Astrocyte of the hippocampus (primary cell): ENCODE measurements at regions not wholly inside any gene's neighbourhood (a gene's known extent, or its start where the extent isn't known, plus 50 kb on each side); places are given as distances from the start of the nearest gene placed in this dataset.

Experiments
- DNase-seq: peaks from one replicate; pipeline ENCODE4 v3.0.0; 2011; ENCODE audit warnings: low read depth, low spot score

DNA sequence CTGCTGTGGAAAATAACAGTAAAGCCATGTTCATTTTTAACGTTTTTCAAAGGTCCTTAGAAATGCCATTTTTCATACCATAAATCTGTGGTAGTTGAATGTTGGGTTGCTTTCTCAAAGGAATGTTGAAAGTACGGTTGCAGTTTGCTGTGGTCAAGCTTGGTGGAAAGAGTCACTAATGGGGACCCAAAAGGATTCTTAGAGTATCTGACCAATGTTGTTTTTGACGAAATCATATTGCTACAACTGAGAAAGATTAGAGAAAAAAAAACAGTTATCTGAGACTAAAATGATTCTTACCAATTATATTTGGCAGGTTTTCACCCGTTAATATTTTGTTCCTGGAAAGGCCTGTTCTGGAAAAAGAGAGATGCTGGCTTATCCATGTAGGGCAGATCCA, 439.5 kb upstream of the ETAA1 start:
- DNase-seq: no peak

DNA sequence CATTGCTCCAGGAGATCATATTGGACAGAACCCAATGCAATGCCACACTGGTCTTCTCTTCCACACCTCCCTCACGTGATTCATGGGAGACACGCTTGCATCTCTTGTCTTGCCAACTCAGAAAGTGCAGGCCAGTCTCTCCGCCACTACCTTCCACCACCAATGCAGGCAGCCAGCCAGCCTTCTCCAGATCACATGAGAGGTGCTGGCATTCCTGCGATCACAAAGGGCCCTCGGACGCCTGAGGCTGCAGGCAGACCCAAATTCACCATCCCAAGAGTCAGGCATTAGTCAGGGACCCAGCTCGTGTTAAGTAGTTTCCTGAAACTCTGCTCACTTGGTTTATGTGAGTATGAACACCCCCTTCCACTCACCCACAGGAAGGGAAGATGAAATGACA, 437.0 kb upstream of the ETAA1 start:
- DNase-seq: no peak

DNA sequence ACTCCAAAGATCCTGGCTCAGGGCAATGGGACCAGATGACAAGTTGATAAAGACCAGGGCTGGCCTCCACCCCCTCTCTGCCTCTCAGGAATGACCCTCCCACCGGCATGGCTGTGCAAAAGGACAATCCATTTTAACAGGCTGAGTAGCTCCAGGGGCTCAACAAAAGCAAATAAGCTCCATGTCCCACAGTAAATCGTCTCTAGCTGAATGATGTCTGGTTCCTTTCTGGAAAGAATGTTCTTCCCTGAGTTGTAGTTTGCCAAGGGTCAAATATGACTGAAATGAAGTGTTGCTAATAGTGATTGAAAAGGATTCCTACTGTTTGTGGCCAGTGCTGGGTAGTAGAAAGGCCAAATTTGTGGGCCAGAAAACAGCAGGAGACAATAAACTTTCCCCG, 434.4 kb upstream of the ETAA1 start:
- DNase-seq: no peak

DNA sequence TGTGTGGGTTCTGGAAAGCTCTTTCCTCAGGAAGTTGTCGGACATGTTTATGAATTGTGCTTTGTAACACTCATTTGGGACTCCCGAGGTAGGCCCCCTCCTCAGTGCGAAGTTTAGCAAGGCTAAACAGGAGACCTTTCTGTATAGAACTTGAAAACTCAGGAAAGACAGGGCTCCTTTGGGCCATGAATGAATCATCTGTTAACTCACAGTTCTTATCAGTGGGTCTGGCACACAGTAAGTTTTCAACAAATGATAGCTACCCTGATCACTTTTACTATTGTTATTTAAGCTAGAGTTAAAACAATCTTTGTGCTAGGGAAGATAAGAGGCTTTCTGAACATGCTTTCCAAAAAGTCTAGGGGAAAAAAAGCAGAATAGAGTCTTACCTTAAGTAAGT, 430.5 kb upstream of the ETAA1 start:
- no peak for DNase-seq

DNA sequence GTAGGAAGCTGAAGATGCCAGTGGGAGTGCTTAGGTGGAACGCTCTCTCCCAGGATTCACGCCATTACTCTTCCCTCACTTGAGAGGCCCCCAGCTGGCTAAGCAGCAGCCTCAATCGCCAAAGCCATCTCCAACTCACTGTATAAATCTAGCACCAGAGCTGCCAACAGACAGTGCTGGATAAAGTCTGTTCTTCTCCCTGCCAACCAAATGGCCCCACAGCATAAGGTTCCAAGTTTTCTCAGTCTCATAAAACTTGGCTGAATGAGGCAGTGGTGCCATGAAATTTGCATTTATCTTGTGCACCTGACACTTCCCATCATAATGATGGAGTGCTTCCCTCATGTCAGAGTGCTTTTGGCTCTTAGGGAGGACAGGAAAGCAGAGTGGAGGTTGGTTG, 428.2 kb upstream of the ETAA1 start:
- no peak for DNase-seq

DNA sequence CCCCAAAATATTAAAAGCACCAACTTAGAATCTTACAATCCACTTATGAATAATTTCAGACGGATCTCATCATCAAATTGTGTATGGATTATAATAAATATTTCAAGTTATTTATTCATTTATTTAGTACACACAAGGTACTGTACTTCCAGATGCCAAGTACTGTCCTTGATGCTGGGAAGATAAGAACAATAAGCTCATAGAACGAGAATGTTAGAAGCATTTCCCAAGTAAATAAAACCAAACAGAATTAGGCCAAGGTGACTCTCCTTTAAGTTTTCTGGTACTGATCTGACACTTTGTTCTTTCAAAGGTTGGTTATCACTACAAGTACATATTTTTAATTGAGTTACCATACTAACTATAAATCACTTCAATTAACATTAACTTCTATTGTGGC, 416.1 kb upstream of the ETAA1 start:
- no peak for DNase-seq

DNA sequence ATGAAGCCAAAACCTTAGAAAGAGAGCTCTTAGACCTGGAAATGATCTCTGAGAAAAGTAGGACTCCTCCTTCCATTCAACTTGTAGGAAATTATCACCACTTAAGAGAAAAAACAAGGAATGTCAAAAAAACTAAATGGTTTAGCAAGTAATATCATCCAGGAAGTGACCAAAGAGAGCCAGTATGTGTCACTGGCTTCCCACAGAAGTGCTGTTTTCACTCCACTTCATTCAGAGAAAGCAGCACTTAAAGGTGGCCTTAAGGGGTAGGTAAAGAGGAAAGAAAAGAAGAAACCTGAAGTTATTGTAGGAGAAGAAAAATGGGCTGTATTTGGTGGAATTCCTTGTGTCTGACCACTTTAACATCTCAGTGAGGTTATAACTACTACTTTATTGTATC, 414.4 kb upstream of the ETAA1 start:
- no peak for DNase-seq

DNA sequence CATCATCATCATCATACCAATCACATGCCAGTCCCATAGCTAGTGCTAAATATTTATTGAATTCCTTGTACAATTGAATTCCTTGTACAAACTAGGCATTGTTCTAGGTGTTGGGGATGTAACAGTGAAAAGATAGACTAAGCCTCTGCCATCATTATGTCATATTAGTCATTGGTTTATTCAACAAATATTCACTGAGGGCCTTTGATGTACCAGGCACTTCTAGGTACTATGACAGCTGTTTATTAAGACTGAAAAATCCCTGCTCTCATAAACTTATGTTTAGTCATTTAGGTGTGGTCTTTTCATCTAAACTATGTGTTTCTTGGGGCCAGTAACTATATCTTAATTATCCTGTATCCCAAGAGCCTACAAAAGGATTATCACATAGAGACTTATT, 412.3 kb upstream of the ETAA1 start:
- DNase-seq: no peak

DNA sequence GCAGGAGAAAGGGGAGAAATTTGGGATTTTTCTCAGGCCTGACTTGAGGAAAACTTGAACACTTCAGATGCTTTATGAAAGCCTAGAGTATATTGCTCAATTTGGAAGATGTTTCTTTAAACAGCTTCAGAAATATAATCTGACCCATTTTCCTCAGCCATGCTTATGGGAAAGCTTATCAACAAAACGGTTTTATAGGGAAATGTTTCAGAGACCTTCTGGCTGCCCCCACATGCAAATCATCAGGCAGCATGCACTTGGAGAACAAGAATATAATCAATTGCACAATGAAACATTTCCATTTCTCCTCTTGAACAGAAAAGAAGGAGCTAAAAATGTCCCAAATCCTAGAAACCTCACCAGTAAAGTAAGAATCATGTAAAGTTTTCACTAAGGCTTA, 411.2 kb upstream of the ETAA1 start:
- no peak for DNase-seq

DNA sequence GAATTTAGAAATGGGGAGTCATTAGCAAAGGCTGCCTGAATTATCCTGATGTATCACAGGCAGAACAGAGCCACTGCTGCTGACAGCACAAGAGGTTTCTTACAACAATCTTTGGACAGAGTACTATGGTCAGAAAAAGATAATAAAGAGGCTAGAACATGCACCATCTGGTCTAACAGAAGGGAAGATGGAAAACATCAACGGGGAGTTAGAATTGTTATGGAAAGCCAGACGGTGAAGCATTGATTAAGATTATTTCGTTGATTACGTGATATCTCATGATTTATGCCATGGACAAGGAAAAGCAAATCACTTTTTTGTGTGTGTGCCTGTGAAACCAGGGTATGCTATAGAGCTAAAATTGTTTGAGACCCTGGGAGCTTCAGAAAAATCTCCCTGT, 409.4 kb upstream of the ETAA1 start:
- no peak for DNase-seq

DNA sequence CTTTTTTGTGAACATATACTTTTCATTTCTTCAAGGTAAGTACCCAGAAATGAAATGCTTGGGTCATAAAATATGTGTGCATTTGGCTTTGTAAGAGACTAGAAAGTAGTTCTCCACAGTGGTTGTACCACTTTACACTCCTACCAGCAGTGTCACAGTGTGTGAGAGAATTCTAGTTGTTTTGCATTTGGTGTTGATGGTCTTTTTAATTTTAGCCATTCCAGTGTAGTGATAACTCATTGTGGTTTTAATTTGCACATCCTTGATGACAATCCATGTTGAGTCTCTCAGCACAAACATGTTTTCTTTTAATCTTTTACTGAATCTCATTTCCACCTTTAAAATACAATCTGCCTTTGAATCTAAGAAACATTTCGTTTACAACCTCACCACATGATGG, 402.5 kb upstream of the ETAA1 start:
- DNase-seq: no peak

DNA sequence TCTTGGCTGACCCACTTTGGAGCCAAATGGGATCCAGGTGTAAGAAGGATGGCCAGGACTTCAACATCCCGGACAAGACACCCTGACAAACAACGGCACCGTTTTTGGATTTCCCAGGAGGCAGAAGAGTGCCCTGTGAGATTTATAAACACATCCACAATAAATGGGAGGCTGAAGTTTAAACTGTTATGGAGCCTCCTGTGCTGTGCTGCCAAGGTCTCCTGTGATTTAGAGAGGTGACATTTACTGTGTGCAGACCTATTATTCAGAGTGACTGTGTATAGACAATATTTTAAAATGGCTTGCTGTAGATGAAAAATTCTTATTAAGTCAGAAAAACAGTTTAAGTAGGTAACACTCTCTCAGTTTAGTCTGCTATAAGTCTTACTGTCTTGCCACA, 401.5 kb upstream of the ETAA1 start:
- no peak for DNase-seq

DNA sequence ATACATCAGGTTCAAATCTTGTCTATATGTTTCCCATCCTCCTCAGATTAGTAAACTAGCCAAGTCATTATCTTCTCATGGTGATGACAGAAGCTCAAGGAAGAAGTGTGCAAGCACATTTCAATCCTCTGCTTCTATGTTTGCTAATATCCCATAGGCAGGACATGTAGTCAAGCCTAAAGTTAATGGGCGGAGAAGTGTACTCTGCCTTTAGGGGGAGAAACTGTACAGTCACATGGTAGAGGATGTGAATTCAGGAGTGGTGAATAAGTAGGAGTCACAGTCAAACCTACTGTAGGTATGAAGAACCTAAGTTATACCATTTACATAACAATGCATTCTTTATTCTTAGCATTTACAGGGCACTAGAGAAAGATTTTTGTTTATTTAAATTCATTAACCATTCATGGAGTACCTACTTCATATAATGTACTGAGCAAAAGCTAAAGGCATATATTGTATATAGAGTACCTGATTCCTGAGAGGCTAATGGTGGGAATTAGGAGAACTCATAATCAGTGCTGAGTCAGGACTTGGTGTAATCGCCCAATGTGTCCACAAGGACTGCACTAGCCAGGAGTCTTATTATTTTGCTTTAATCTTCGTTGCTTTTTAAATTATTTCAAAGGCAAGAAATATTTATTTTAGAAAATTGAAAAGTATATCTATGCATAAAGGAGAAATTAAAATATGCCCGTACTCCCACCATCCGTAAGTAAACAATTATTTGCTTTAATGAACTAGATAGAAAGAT, 394.3 kb upstream of the ETAA1 start:
- no peak for DNase-seq

DNA sequence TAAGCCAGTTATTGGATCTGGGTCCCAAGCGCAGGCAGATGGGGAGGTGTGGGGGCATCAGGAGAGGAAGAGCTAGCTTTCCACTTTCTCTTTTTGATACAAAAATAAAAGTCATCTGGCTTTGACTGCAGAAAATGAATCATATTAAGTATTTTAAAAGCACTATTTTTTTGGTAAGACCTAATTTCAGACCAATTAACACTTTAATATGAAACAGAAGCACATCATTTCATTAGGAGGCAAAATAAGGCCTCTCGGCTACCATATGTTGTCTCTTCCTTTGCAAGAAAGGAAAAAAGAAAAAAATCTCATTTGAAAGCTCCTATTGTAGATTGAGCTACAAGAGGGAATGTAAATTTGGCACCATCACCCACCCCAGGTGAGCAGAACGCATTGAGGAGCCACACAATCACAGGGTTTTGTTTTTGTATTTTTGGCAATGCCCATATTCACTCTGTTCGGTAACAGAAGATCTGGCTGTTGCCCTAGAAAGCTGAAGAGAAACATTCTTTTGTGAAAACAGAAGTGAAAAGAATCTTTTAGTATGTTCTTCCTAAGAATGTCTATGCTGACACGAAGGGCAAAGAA, 390.7 kb upstream of the ETAA1 start:
- DNase-seq: no peak

DNA sequence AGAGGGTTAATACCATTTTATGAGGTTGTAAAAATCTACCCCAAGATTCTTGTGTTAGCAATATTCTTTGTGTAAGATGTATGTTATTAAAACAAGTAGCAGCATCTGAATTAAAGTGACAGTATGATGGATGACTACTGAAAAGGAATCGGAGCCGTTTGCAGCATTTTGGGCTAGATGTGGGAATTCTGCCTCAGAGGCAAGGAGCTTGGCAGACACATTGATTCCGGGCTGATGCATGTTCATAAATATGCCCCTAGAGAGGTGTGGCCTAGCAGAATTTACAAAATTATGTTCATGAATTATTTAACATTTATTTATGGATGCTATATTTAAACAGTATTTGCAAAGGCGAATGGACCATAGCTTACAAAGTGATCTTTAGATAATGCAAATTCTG, 389.0 kb upstream of the ETAA1 start:
- no peak for DNase-seq

DNA sequence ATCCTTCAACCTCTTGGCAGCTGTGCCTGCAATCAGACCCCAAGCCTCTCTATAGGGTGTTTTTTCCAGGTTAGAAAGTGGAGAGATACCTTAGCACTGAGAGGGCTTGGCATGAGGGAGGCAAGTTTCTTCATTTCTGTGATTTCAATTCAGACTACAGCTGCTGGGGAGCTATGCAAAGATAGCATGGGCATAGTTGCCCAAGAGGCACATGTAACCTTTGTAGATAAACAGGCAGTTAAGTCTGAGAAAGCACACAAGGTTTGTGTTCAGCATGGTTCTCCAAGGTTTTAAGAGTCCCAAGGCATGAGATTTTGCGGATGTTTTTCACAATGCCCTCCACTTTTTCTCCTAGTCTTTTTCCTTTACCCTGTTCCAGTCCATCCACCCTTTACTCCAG, 385.0 kb upstream of the ETAA1 start:
- no peak for DNase-seq

DNA sequence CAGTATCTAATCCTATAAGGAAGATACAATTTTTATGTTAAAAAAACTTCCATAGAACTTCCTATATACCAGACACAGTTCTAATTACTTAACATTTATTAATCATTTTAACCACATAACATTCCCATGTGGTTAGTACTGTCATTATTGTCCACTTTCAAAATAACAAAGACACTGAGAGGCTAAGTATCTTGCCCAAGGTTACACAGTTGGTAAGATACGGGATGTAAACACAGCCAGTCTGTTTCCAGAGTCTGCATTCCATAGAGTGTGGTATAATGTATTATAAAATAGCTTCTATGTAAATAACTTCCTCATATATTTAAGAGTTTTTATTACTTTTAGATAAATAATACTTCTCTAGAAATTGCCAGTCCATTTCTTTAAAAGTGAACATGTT, 383.3 kb upstream of the ETAA1 start:
- DNase-seq: no peak

DNA sequence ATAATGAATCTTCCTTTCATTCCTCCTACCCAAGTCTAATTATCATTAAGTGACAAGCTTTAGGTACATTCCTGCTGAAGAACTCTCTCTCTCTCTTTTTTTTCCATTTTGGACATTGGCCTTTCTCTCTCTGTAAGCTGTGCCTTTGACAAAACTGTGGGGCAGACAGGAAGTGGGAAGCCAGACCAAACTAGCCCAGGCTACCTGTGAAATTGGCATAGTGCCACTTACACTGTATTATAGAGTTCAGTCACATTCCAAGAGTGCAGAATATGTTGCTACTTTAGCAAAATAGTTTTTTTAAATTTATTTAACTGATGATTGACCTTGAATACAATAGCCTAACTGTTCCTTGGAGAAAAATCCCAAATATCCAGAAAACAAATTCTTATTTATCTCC, 381.5 kb upstream of the ETAA1 start:
- no peak for DNase-seq

DNA sequence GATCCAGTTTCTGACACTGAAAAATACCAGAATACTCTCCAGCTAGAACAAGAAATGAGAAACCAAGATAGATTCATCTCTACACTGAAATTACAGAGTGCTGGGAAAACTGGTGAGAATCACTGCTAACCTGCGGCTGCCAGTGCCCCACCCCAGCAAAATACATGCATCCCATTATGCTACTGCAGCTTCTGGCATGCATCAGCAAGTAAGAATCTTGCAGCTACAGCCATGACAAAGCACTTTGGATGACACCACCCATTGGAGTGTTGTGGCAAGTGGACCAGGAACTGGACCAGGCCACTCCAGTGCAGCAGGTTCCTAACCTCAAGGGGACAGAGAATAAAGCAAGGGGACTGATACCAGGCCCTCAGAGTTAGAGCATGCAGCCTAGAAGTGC, 378.8 kb upstream of the ETAA1 start:
- DNase-seq: no peak

DNA sequence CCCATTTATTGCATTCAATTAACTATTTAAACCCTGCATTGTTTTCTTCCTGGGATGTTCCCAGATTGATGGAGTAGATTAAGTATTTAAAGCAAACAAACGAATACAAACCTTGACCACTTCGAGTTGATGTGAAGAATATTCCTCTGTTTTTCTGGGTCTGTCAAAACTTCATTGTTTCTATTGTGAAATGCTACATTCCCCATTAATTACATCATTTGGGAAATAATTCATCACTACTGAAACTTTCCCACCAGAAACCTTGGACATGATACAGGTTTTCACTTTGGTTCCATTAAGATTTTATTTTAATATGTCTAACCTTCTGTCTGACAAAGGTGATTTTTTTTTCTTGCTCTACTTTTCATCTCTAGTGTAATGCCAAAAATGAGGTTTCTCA, 365.1 kb upstream of the ETAA1 start:
- DNase-seq: no peak

DNA sequence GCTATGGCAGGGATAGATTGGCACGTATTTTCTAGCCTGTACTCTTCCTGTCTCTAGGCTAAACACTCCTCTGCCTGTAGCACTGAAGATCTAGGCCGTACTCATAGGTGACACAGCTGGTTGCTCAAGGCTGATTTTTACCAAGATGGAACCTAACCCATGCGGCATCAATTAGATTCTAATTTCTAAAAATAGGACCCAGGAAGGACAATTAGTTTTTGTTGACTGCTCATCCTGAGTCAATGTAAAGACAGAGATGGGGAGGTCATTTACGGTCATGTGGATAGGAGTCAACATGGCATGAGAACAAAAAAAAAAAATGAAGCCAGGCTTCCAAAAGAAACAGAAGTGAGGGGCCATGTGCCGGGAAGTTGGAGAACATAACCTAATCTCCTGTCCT, 360.7 kb upstream of the ETAA1 start:
- DNase-seq: no peak

DNA sequence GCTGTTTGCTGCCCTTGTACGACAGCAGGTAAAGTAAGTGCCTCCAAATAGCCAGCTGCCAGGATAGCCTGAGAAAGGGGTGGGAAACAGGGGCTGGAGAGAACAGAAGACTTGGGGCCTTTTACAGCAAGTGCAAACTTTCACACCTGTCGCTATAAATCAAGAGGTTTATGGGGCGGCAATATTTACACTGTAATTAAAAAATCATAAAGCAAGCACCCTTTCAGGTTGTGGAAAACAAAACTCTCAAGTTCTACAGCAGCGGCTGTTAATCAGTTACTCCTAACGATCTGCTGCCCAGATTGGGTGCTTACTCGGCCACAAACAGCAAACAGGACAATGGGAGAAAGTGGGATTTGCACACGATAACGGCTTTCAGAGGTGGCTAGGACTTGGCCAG, 359.5 kb upstream of the ETAA1 start:
- no peak for DNase-seq

DNA sequence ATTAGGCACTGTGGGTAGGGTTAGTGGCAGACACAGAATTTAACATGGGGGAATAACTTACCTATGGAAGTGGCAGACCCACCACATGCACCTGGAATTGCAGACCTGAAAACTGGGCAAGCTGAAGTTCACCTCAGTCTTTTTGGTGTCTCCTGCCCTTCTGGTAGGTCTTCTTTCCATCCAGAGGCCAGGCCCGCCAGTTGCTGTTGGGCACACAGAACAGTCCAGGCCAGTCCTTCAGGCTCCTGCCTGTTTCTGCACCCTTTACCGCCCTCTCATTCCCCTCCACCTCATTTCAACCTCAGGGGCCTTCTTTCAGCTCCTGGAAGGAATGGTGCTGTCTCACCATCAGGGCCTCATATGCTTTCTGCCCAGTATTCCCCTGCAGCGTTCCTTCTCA, 358.9 kb upstream of the ETAA1 start:
- DNase-seq: no peak

DNA sequence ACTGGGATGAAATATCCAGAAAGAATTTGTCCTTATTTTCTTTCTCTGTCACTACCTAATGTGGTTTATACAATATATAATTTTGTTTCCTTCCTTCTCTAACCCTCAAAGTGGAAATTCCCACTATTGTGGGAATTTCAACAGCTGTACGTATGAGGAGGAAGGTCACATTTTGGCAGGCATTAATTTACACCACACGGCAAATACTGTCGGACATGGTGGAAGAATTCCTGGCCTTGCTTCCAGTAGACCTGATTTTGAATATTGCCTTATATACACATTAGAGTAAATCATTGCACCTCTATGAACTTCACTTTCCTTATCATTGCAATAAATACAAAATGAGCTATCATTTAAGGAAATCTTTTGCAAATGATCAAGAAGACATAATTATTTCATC, 358.1 kb upstream of the ETAA1 start:
- DNase-seq: no peak
